ENCODE measurements at regions not wholly inside any gene's neighbourhood (a gene's known extent, or its start where the extent isn't known, plus 50 kb on each side); places are given as distances from the start of the nearest gene placed in this dataset.

- WGBS, 2 donors = 80 to 100% methylated on average over 1 to 2 of the region's 4 CpGs
- H3K27ac ChIP-seq = no peak overlapping the region
- H3K4me1 ChIP-seq = no peaks in the 10 kb centered on the region
- peaks cover 0 to 7% (median 0%) of the 10 kb centered on the region in 4 donors for H3K27me3 ChIP-seq
- no peaks in the 10 kb centered on the region for H3K36me3 ChIP-seq
- TF ChIP-seq POLR2A (IDR thresholded peaks at IDR 0.05) (no peak), CTCF (IDR thresholded peaks at IDR 0.05) (no peak)
- H3K9me3 ChIP-seq = no peaks in the 10 kb centered on the region
- no peak for DNase-seq
- intact Hi-C loops (cut with DNase I) = no loop called here
- no peak overlapping the region for H3K4me3 ChIP-seq
Observed at GRCh38 chr13:26948353-26948752, 187.8 kb upstream of the GPR12 start.

GRCh38 chr13:26946684-26947343 lies 186.2 kb upstream of the GPR12 start:
- 38 to 41% methylated on average over 5 of the region's 5 CpGs for WGBS, 2 donors
- TF ChIP-seq POLR2A (IDR thresholded peaks at IDR 0.05) = no peak
- peak in 5 of 6 experiments; percentile 39 to 65 (median 52) for TF ChIP-seq CTCF (IDR thresholded peaks at IDR 0.05)
- intact Hi-C loops (cut with DNase I) = no loop called here

GRCh38 chr13:26943748-26944147 lies 183.2 kb upstream of the GPR12 start:
- DNase-seq = no peak
- H3K27ac ChIP-seq = no peak overlapping the region
- H3K9me3 ChIP-seq = no peaks in the 10 kb centered on the region
- peaks cover 0 to 7% (median 0%) of the 10 kb centered on the region in 4 donors for H3K27me3 ChIP-seq
- intact Hi-C loops (cut with DNase I) = no loop called here
- no peak overlapping the region for H3K4me3 ChIP-seq
- TF ChIP-seq CTCF (IDR thresholded peaks at IDR 0.05) (no peak), POLR2A (IDR thresholded peaks at IDR 0.05) (no peak)
- H3K36me3 ChIP-seq = no peaks in the 10 kb centered on the region
- WGBS, 2 donors = 57 to 62% methylated on average over 4 of the region's 4 CpGs
- no peaks in the 10 kb centered on the region for H3K4me1 ChIP-seq

More at GRCh38 chr13:26946684-26947343, 186.2 kb upstream of the GPR12 start:
- no peak for DNase-seq
- Histone ChIP-seq H3K4me1 (no peaks in the 10 kb centered on the region), H3K27me3 (no peaks in the 10 kb centered on the region), H3K36me3 (no peaks in the 10 kb centered on the region), H3K27ac (no peak overlapping the region), H3K9me3 (no peaks in the 10 kb centered on the region), H3K4me3 (no peak overlapping the region)

GRCh38 chr13:26942184-26942583 lies 181.6 kb upstream of the GPR12 start:
- DNase-seq = no peak
- Histone ChIP-seq H3K4me3 (no peak overlapping the region), H3K9me3 (no peaks in the 10 kb centered on the region), H3K36me3 (no peaks in the 10 kb centered on the region), H3K27me3 (peaks cover 0 to 7% (median 0%) of the 10 kb centered on the region in 4 donors), H3K4me1 (no peaks in the 10 kb centered on the region), H3K27ac (no peak overlapping the region)
- TF ChIP-seq POLR2A (IDR thresholded peaks at IDR 0.05) (no peak), CTCF (IDR thresholded peaks at IDR 0.05) (no peak)
- WGBS, 2 donors = 65 to 82% methylated on average over 6 of the region's 6 CpGs
- intact Hi-C loops (cut with DNase I) = no loop called here

- H3K9me3 ChIP-seq = no peaks in the 10 kb centered on the region
- H3K27me3 ChIP-seq = peaks cover 0 to 7% (median 0%) of the 10 kb centered on the region in 4 donors
- H3K4me1 ChIP-seq = no peaks in the 10 kb centered on the region
- no peaks in the 10 kb centered on the region for H3K36me3 ChIP-seq
- no peak overlapping the region for H3K27ac ChIP-seq
- 42 to 59% methylated on average over 7 of the region's 7 CpGs for WGBS, 2 donors
- intact Hi-C loops (cut with DNase I) = no loop called here
- H3K4me3 ChIP-seq = no peak overlapping the region
- no peak for DNase-seq
- TF ChIP-seq CTCF (IDR thresholded peaks at IDR 0.05) (no peak), POLR2A (IDR thresholded peaks at IDR 0.05) (no peak)
Observed at GRCh38 chr13:26941345-26942174, 181.0 kb upstream of the GPR12 start.
